ENCODE measurements at regions not wholly inside any gene's neighbourhood (a gene's known extent, or its start where the extent isn't known, plus 50 kb on each side); places are given as distances from the start of the nearest gene placed in this dataset.

DNA sequence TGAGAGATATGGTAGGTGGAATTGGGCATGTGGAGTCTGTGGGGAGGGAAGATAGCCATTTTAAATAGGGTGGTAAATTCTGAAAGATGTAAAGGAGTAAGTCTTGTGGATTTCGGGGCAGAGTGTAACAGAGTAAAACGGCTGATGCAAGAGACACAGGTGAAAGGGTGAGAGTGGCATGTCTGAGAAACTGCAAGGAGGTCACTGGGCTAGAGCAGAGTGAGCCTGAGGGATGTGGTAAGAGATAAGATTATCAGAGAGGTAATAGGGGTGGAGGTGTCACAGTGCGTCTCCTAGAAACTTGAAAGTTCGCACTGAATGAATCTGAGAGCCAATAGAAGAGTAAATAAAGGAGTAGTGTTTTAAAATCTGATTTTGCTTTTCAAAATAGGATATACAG, 308.1 kb downstream of the EPM2A start:
- TF ChIP-seq HDAC2 (IDR thresholded peaks at IDR 0.05; ENCODE audit: borderline replicate concordance in 1 of 2, low read depth in 2 of 2, low read length in 2 of 2) = no peak
- TF ChIP-seq CBX5 (IDR thresholded peaks at IDR 0.05; ENCODE audit: low read depth, low read length) = no peak
- no peak for TF ChIP-seq CTCF (IDR thresholded peaks at IDR 0.05; ENCODE audit: control extremely low read depth in 1 of 3, insufficient read depth in 1 of 3, low read depth in 1 of 3, low read length in 3 of 3)
- TF ChIP-seq EGR1 (IDR thresholded peaks at IDR 0.05; ENCODE audit: borderline replicate concordance, low read depth, low read length) = no peak
- no peak for TF ChIP-seq BACH1 (IDR thresholded peaks at IDR 0.05; ENCODE audit: low read length)

Data from H1 (cell line).